H1 (cell line): ENCODE measurements at regions not wholly inside any gene's neighbourhood (a gene's known extent, or its start where the extent isn't known, plus 50 kb on each side); places are given as distances from the start of the nearest gene placed in this dataset.

Source experiments
- CREB1 ChIP-seq: IDR thresholded peaks from 2 replicates; pipeline ENCODE4 v1.6.1; 2012; ENCODE audit warnings: inconsistent platforms
- JUND ChIP-seq: IDR thresholded peaks from 2 replicates; pipeline ENCODE4 v1.6.1; 2011; ENCODE audit warnings: mild to moderate bottlenecking, improper control_type of control experiment, low read length
- KDM1A ChIP-seq: fragments of 200-600, 300-600 bp; sonication (generic); IDR thresholded peaks from 2 replicates; pipeline ENCODE4 v1.7.1; 2016; ENCODE audit warnings: mild to moderate bottlenecking, low read length, borderline replicate concordance
- KDM5A ChIP-seq: fragments of 200-600 bp; IDR thresholded peaks from 2 replicates; pipeline ENCODE4 v1.7.1; 2012; ENCODE audit warnings: mild to moderate bottlenecking, low read length, inconsistent platforms, mixed read lengths
- POLR2AphosphoS5 ChIP-seq: IDR thresholded peaks from 2 replicates; pipeline ENCODE4 v1.6.1; 2011; ENCODE audit warnings: low read depth, low read length
- RFX5 ChIP-seq: IDR thresholded peaks from 2 replicates; pipeline ENCODE4 v1.6.1; 2011; ENCODE audit warnings: low read depth, low read length, improper control_type of control experiment, borderline replicate concordance
- RXRA ChIP-seq: IDR thresholded peaks from 2 replicates; pipeline ENCODE4 v1.6.1; 2011; ENCODE audit warnings: low read depth, mild to moderate bottlenecking, low read length, moderate library complexity; ENCODE audit not compliant: insufficient read depth
- SIX5 ChIP-seq: IDR thresholded peaks from 2 replicates; pipeline ENCODE4 v1.6.1; 2011; ENCODE audit warnings: mild to moderate bottlenecking, low read depth, low read length
- TCF12 ChIP-seq: IDR thresholded peaks from 2 replicates; pipeline ENCODE4 v1.6.1; 2011; ENCODE audit warnings: low read depth, mild to moderate bottlenecking, low read length
- ZNF274 ChIP-seq: IDR thresholded peaks from 2 replicates; pipeline ENCODE4 v1.7.0; 2012; ENCODE audit warnings: low read length, borderline replicate concordance; ENCODE audit errors: extremely low read depth
- TF ChIP-seq, protein P1 (sequence below), 3 experiments: IDR thresholded peaks; 1 replicate in 2 of 3; 2 replicates in 1 of 3; pipeline versions ENCODE4 v1.5.1 to v1.6.1; 2011; ENCODE audit warnings: low read length in 3 of 3, mild to moderate bottlenecking in 3 of 3, inconsistent platforms in 2 of 3, low read depth in 1 of 3, moderate library complexity in 1 of 3; ENCODE audit not compliant: insufficient read depth in 1 of 3; ENCODE audit errors: control extremely low read depth in 1 of 3

DNA sequence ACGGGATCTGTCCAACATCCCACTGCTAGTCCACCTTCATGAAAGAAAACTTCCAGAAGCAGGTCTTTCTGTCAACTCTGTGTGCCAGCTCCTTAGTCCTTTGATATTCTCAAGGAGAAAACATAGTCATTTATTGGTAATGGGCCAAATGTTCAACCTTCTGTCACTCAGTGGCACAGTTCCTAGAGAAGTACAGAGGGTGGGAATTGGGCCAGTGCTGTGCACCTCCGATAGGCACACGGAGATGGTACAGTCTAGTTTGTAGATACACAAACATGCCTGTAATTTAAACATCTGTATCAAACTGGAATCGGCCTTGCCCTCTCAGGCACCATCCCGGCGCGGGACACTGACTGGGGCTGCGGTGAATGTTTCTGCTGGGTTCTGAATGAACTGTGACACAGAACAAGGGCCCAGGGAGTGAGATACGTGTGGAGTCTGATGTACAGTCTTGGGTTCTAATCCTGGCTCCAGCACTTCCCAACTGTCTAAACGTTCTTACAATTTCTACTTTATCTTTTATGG lies 213.9 kb upstream of the SHH start:
- no peak for TF ChIP-seq POLR2AphosphoS5
- TF ChIP-seq, protein P1, sequence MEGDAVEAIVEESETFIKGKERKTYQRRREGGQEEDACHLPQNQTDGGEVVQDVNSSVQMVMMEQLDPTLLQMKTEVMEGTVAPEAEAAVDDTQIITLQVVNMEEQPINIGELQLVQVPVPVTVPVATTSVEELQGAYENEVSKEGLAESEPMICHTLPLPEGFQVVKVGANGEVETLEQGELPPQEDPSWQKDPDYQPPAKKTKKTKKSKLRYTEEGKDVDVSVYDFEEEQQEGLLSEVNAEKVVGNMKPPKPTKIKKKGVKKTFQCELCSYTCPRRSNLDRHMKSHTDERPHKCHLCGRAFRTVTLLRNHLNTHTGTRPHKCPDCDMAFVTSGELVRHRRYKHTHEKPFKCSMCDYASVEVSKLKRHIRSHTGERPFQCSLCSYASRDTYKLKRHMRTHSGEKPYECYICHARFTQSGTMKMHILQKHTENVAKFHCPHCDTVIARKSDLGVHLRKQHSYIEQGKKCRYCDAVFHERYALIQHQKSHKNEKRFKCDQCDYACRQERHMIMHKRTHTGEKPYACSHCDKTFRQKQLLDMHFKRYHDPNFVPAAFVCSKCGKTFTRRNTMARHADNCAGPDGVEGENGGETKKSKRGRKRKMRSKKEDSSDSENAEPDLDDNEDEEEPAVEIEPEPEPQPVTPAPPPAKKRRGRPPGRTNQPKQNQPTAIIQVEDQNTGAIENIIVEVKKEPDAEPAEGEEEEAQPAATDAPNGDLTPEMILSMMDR (IDR thresholded peaks at IDR 0.05; ENCODE audit: control extremely low read depth in 1 of 3, insufficient read depth in 1 of 3, low read depth in 1 of 3, low read length in 3 of 3): no peak
- no peak for TF ChIP-seq KDM1A
- no peak for TF ChIP-seq TCF12
- TF ChIP-seq CREB1: no peak
- TF ChIP-seq JUND: no peak
- no peak for TF ChIP-seq SIX5
- TF ChIP-seq RFX5: no peak
- TF ChIP-seq RXRA: no peak
- no peak for TF ChIP-seq KDM5A
- TF ChIP-seq ZNF274: no peak
